Ovary (tissue), 3 donors: ENCODE measurements at regions not wholly inside any gene's neighbourhood (a gene's known extent, or its start where the extent isn't known, plus 50 kb on each side); places are given as distances from the start of the nearest gene placed in this dataset.

Source experiments
- EP300 ChIP-seq: sonication (generic); formaldehyde crosslinking; IDR thresholded peaks from one replicate; pipeline ENCODE4 v1.6.1; 2017; ENCODE audit warnings: antibody characterized with exemption
- TF ChIP-seq, protein P1 (sequence below), 3 donors: fragments of 450-650 bp in 2 of 3; fragments of 200-600 bp in 1 of 3; IDR thresholded peaks; one replicate each; pipeline versions ENCODE4 v1.5.1 to v1.8.0; 2016 to 2022; ENCODE audit warnings: antibody characterized with exemption in 3 of 3, mild to moderate bottlenecking in 1 of 3
- donor health status: DM: no; HTN: no; CAD: no.

DNA sequence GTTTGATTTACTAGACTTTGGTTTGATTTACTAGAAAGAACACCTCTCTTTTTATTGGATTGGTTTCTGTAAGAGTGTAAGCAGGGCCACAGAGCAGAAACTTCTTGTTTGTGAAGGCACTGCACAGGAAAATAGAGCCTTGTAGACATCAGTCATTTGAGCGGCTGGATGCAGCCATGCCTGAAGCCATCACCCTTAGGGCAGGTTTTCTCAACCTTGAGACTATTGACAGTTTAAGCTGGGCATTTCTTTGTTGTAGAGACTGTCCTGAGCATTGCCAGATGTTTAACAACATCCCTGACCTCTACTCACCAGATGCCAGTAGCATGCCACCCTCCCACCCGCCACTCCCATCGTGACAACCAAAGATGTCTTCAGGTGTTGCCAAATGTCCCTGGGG lies 130.2 kb upstream of the SULF2 start:
- TF ChIP-seq, protein P1, sequence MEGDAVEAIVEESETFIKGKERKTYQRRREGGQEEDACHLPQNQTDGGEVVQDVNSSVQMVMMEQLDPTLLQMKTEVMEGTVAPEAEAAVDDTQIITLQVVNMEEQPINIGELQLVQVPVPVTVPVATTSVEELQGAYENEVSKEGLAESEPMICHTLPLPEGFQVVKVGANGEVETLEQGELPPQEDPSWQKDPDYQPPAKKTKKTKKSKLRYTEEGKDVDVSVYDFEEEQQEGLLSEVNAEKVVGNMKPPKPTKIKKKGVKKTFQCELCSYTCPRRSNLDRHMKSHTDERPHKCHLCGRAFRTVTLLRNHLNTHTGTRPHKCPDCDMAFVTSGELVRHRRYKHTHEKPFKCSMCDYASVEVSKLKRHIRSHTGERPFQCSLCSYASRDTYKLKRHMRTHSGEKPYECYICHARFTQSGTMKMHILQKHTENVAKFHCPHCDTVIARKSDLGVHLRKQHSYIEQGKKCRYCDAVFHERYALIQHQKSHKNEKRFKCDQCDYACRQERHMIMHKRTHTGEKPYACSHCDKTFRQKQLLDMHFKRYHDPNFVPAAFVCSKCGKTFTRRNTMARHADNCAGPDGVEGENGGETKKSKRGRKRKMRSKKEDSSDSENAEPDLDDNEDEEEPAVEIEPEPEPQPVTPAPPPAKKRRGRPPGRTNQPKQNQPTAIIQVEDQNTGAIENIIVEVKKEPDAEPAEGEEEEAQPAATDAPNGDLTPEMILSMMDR (IDR thresholded peaks at IDR 0.05), result no peak
- TF ChIP-seq EP300, result no peak
